IMR-90 (cell line): ENCODE measurements at regions not wholly inside any gene's neighbourhood (a gene's known extent, or its start where the extent isn't known, plus 50 kb on each side); places are given as distances from the start of the nearest gene placed in this dataset.

Experiments used
- BHLHE40 ChIP-seq: fragments of 150-350 bp; IDR thresholded peaks from 2 replicates; pipeline ENCODE4 v1.6.1; 2016; ENCODE audit warnings: mild to moderate bottlenecking, low read depth, low read length
- CTCF ChIP-seq: conservative IDR thresholded peaks from 2 replicates; pipeline ENCODE4 v1.5.1; 2012; ENCODE audit warnings: mild to moderate bottlenecking, low read depth, low read length, improper control_type of control experiment
- FOS ChIP-seq: fragments of 150-350 bp; IDR thresholded peaks from 2 replicates; pipeline ENCODE4 v1.6.1; 2016; ENCODE audit warnings: low read depth, low read length
- MAFK ChIP-seq: IDR thresholded peaks from 2 replicates; pipeline ENCODE4 v1.6.1; 2012; ENCODE audit warnings: low read depth, low read length, improper control_type of control experiment
- POLR2A ChIP-seq: IDR thresholded peaks from 2 replicates; pipeline ENCODE4 v1.6.1; 2012; ENCODE audit warnings: mild to moderate bottlenecking, low read depth, low read length
- RAD21 ChIP-seq: IDR thresholded peaks from 2 replicates; pipeline ENCODE4 v1.6.1; 2012; ENCODE audit warnings: low read length, improper control_type of control experiment
- RFX5 ChIP-seq: IDR thresholded peaks from 2 replicates; pipeline ENCODE4 v1.8.0; 2012; ENCODE audit warnings: low read depth, mild to moderate bottlenecking, low read length, moderate library complexity
- SMC3 ChIP-seq: fragments of 150-350 bp; IDR thresholded peaks from 2 replicates; pipeline ENCODE4 v1.6.1; 2016; ENCODE audit warnings: low read depth, mild to moderate bottlenecking, antibody characterized with exemption, low read length, moderate library complexity
- TF ChIP-seq, protein P1 (sequence below): fragments of 150-350 bp; IDR thresholded peaks from 2 replicates; pipeline ENCODE4 v1.6.1; 2017; ENCODE audit warnings: mild to moderate bottlenecking, antibody characterized with exemption, low read length, low read depth

- TF ChIP-seq CTCF (no peak), POLR2A (no peak), RFX5 (no peak), RAD21 (no peak), SMC3 (no peak), BHLHE40 (no peak), FOS (no peak), MAFK (no peak)
- TF ChIP-seq, protein P1, sequence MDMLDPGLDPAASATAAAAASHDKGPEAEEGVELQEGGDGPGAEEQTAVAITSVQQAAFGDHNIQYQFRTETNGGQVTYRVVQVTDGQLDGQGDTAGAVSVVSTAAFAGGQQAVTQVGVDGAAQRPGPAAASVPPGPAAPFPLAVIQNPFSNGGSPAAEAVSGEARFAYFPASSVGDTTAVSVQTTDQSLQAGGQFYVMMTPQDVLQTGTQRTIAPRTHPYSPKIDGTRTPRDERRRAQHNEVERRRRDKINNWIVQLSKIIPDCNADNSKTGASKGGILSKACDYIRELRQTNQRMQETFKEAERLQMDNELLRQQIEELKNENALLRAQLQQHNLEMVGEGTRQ: no peak
Observed at GRCh38 chr4:147014946-147015345, 69.3 kb upstream of the TTC29 start.
